Mesenchymal stem cell (in vitro differentiated cells and primary cell): ENCODE measurements at regions not wholly inside any gene's neighbourhood (a gene's known extent, or its start where the extent isn't known, plus 50 kb on each side); places are given as distances from the start of the nearest gene placed in this dataset.
A peak's percentile ranks its signal among the peaks of the same experiment; 100 is the strongest.

Source experiments
- DNase-seq: peaks from one replicate; pipeline ENCODE4 v3.0.0-alpha.2; 2013
- H2AFZ ChIP-seq: one replicate; pipeline ENCODE4 v1.6.1; 2013; ENCODE audit warnings: low read depth, mild to moderate bottlenecking, control low read depth, inconsistent platforms, low read length, moderate library complexity
- H2AK5ac ChIP-seq: 2 replicates; pipeline ENCODE4 v1.6.1; 2013; ENCODE audit warnings: low read length, moderate library complexity, mild to moderate bottlenecking, inconsistent platforms; ENCODE audit not compliant: severe bottlenecking
- H2BK120ac ChIP-seq: one replicate; pipeline ENCODE4 v1.6.1; 2013; ENCODE audit warnings: low read depth, mild to moderate bottlenecking, inconsistent platforms, low read length, moderate library complexity
- H2BK12ac ChIP-seq, 2 experiments: one replicate each; pipeline ENCODE4 v1.6.1; 2013; ENCODE audit warnings: inconsistent platforms in 2 of 2, low read length in 2 of 2, mild to moderate bottlenecking in 2 of 2, moderate library complexity in 2 of 2, control low read depth in 1 of 2
- H2BK15ac ChIP-seq: one replicate; pipeline ENCODE4 v1.6.1; 2013; ENCODE audit warnings: mild to moderate bottlenecking, low read depth, inconsistent platforms; ENCODE audit not compliant: poor library complexity, severe bottlenecking
- H2BK5ac ChIP-seq: 2 replicates; pipeline ENCODE4 v1.6.1; 2013; ENCODE audit warnings: low read depth, mild to moderate bottlenecking, low read length, control low read depth, inconsistent platforms; ENCODE audit not compliant: poor library complexity, severe bottlenecking
- H3K14ac ChIP-seq, 2 experiments: one replicate each; pipeline ENCODE4 v1.6.1; 2013; ENCODE audit warnings: inconsistent platforms in 2 of 2, low read length in 2 of 2, control low read depth in 1 of 2, mild to moderate bottlenecking in 1 of 2, moderate library complexity in 1 of 2
- H3K18ac ChIP-seq, 2 experiments: one replicate each; pipeline ENCODE4 v1.6.1; 2013; ENCODE audit warnings: inconsistent platforms in 2 of 2, low read length in 2 of 2, control low read depth in 1 of 2, low read depth in 1 of 2, mild to moderate bottlenecking in 1 of 2
- H3K23ac ChIP-seq, 2 experiments: one replicate each; pipeline ENCODE4 v1.6.1; 2013; ENCODE audit warnings: inconsistent platforms in 2 of 2, low read length in 2 of 2, mild to moderate bottlenecking in 2 of 2, moderate library complexity in 2 of 2, control low read depth in 1 of 2
- H3K27ac ChIP-seq: 2 replicates; pipeline ENCODE4 v1.5.1; 2013; ENCODE audit warnings: mild to moderate bottlenecking, moderate library complexity, low read length, control low read depth, inconsistent platforms; ENCODE audit not compliant: poor library complexity, severe bottlenecking
- H3K27me3 ChIP-seq, 2 experiments: 2 replicates each; pipeline versions ENCODE4 v1.6.1 to v1.7.0; 2013; ENCODE audit warnings: low read length in 2 of 2, mild to moderate bottlenecking in 2 of 2, moderate library complexity in 2 of 2, control low read depth in 1 of 2, inconsistent platforms in 1 of 2; ENCODE audit not compliant: control insufficient read depth in 1 of 2, insufficient read depth in 1 of 2
- H3K36me3 ChIP-seq, 2 experiments: 2 replicates each; pipeline versions ENCODE4 v1.6.1 to v1.7.0; 2013; ENCODE audit warnings: low read length in 2 of 2, control low read depth in 1 of 2, inconsistent platforms in 1 of 2, low read depth in 1 of 2, mild to moderate bottlenecking in 1 of 2; ENCODE audit not compliant: insufficient read depth in 2 of 2, control insufficient read depth in 1 of 2
- H3K4ac ChIP-seq, 2 experiments: one replicate each; pipeline ENCODE4 v1.6.1; 2013; ENCODE audit warnings: inconsistent platforms in 2 of 2, low read length in 2 of 2, mild to moderate bottlenecking in 2 of 2, moderate library complexity in 2 of 2, control low read depth in 1 of 2, low read depth in 1 of 2
- H3K4me1 ChIP-seq: 2 replicates; pipeline ENCODE4 v1.6.1; 2013; ENCODE audit warnings: low read depth, low read length, control low read depth; ENCODE audit not compliant: control insufficient read depth, insufficient read depth
- H3K4me2 ChIP-seq: 2 replicates; pipeline ENCODE4 v1.6.1; 2013; ENCODE audit warnings: low read length, mild to moderate bottlenecking, inconsistent platforms; ENCODE audit not compliant: poor library complexity, severe bottlenecking
- H3K4me3 ChIP-seq, 2 experiments: 2 replicates each; pipeline versions ENCODE4 v1.5.1 to v1.7.0; 2013; ENCODE audit warnings: low read length in 2 of 2, mild to moderate bottlenecking in 2 of 2, control low read depth in 1 of 2, low read depth in 1 of 2; ENCODE audit not compliant: insufficient read depth in 1 of 2
- H3K79me1 ChIP-seq: replicated peaks from 2 replicates; pipeline ENCODE4 v1.6.1; 2013; ENCODE audit warnings: mild to moderate bottlenecking, control low read depth, low read length, inconsistent platforms; ENCODE audit not compliant: poor library complexity, severe bottlenecking
- H3K9ac ChIP-seq: 2 replicates; pipeline ENCODE4 v1.7.0; 2013; ENCODE audit warnings: mild to moderate bottlenecking, low read length, moderate library complexity
- H3K9me3 ChIP-seq: 2 replicates; pipeline ENCODE4 v1.7.0; 2013; ENCODE audit warnings: mild to moderate bottlenecking, low read length; ENCODE audit not compliant: control insufficient read depth
- H4K8ac ChIP-seq: one replicate; pipeline ENCODE4 v1.6.1; 2013; ENCODE audit warnings: inconsistent platforms, mild to moderate bottlenecking, low read length, moderate library complexity
- H4K91ac ChIP-seq: one replicate; pipeline ENCODE4 v1.6.1; 2013; ENCODE audit warnings: mild to moderate bottlenecking, low read length, inconsistent platforms
- WGBS: methylation state at CpG from one replicate; pipeline ENCODE4 v1.1.7; 2013; ENCODE audit warnings: mixed read lengths; 5-methylcytosine and 5-hydroxymethylcytosine counted together

GRCh38 chr4:138659037-138659811, 356.4 kb upstream of the NOCT start:
- Histone ChIP-seq H2AFZ (no peak overlapping the region), H2BK120ac (no peak overlapping the region), H3K36me3 (no peaks in the 10 kb centered on the region), H3K4me3 (no peak overlapping the region), H2BK5ac (no peak overlapping the region), H4K91ac (no peak overlapping the region), H3K18ac (no peak overlapping the region), H3K14ac (no peak overlapping the region), H4K8ac (no peak overlapping the region), H3K27ac (no peak overlapping the region), H3K79me1 (no peaks in the 10 kb centered on the region), H3K4me1 (peaks cover 9% of the 10 kb centered on the region), H2AK5ac (peak overlapping the region; percentile 33), H3K9ac (no peak overlapping the region), H3K23ac (no peak overlapping the region), H2BK12ac (no peak overlapping the region), H2BK15ac (no peak overlapping the region), H3K4me2 (no peak overlapping the region), H3K9me3 (no peaks in the 10 kb centered on the region), H3K4ac (no peak overlapping the region), H3K27me3 (no peaks in the 10 kb centered on the region)
- WGBS: 53% methylated on average over 11 of the region's 11 CpGs
- no peak for DNase-seq

- Histone ChIP-seq H3K79me1 (no peaks in the 10 kb centered on the region), H3K23ac (no peak overlapping the region), H2BK12ac (no peak overlapping the region), H3K9ac (no peak overlapping the region), H3K9me3 (no peaks in the 10 kb centered on the region), H3K14ac (no peak overlapping the region), H3K27ac (no peak overlapping the region), H2BK5ac (no peak overlapping the region), H3K18ac (no peak overlapping the region), H3K4me3 (no peak overlapping the region), H3K36me3 (no peaks in the 10 kb centered on the region), H3K27me3 (no peaks in the 10 kb centered on the region), H4K8ac (no peak overlapping the region), H4K91ac (no peak overlapping the region), H2BK120ac (no peak overlapping the region), H3K4me1 (peaks cover 9% of the 10 kb centered on the region), H2AFZ (no peak overlapping the region), H3K4ac (no peak overlapping the region), H3K4me2 (no peak overlapping the region), H2AK5ac (no peak overlapping the region), H2BK15ac (no peak overlapping the region)
- no peak for DNase-seq
- WGBS: 64% methylated on average over 2 of the region's 2 CpGs
These were observed 357.1 kb upstream of the NOCT start for GRCh38 chr4:138658518-138658917.

DNA sequence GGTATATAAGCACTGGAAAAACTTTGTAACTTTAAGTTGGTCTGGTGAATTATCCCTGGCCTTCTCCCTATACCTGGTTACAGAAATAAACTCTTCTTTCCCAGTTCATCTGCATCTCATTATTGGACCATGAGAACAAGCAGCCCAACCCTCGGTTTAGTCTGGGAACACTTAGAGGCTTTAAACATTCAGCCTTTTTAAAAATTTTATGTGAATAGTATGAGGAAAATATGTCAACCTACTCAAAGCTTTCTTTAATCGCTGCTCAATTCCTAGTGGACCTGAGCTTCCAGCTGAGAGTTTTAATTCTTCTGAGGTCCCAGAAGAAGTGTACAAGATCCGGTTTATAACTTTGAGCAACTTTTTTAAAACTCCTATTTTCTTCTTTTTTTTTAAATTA, 358.6 kb upstream of the NOCT start:
- no peak for DNase-seq
- Histone ChIP-seq H3K27ac (peak overlapping the region; percentile 97), H3K79me1 (no peaks in the 10 kb centered on the region), H3K14ac (no peak overlapping the region), H3K9me3 (no peaks in the 10 kb centered on the region), H2AFZ (no peak overlapping the region), H4K8ac (no peak overlapping the region), H3K27me3 (no peaks in the 10 kb centered on the region), H2AK5ac (no peak overlapping the region), H3K4me2 (no peak overlapping the region), H2BK5ac (no peak overlapping the region), H2BK15ac (no peak overlapping the region), H3K4me1 (peaks cover 9% of the 10 kb centered on the region), H3K36me3 (no peaks in the 10 kb centered on the region), H2BK120ac (no peak overlapping the region), H3K18ac (no peak overlapping the region), H4K91ac (no peak overlapping the region), H2BK12ac (no peak overlapping the region), H3K4me3 (no peak overlapping the region), H3K23ac (no peak overlapping the region), H3K4ac (no peak overlapping the region), H3K9ac (no peak overlapping the region)
- 100% methylated on average over 2 of the region's 3 CpGs for WGBS

GRCh38 chr4:138655985-138656384, 359.6 kb upstream of the NOCT start:
- 95% methylated on average over 3 of the region's 3 CpGs for WGBS
- H3K23ac ChIP-seq: no peak overlapping the region
- no peaks in the 10 kb centered on the region for H3K36me3 ChIP-seq
- H2AK5ac ChIP-seq: no peak overlapping the region
- no peak overlapping the region for H3K18ac ChIP-seq
- no peaks in the 10 kb centered on the region for H3K9me3 ChIP-seq
- H3K4me1 ChIP-seq: peaks cover 11% of the 10 kb centered on the region
- no peaks in the 10 kb centered on the region for H3K27me3 ChIP-seq
- H2BK15ac ChIP-seq: no peak overlapping the region
- no peak overlapping the region for H4K8ac ChIP-seq
- no peak overlapping the region for H2BK5ac ChIP-seq
- H3K9ac ChIP-seq: no peak overlapping the region
- no peak overlapping the region for H2BK120ac ChIP-seq
- no peak overlapping the region for H4K91ac ChIP-seq
- no peaks in the 10 kb centered on the region for H3K79me1 ChIP-seq
- no peak overlapping the region for H2BK12ac ChIP-seq
- H3K4me3 ChIP-seq: no peak overlapping the region
- H3K4me2 ChIP-seq: no peak overlapping the region
- H3K14ac ChIP-seq: no peak overlapping the region
- H2AFZ ChIP-seq: no peak overlapping the region
- DNase-seq: no peak
- peak overlapping the region; percentile 97 for H3K27ac ChIP-seq
- H3K4ac ChIP-seq: no peak overlapping the region
